GM23338 (cell line): ENCODE measurements at regions not wholly inside any gene's neighbourhood (a gene's known extent, or its start where the extent isn't known, plus 50 kb on each side); places are given as distances from the start of the nearest gene placed in this dataset.

Source experiments
- ATAC-seq: fragments of 200-7000 bp; cut with Tn5 transposase; 3 replicates; pipeline ENCODE4 v1.9.1; 2020
- DNase-seq: peaks from one replicate; pipeline ENCODE4 v3.0.0-alpha.2; 2015; ENCODE audit warnings: low spot score
- H2AFZ ChIP-seq: fragments of 200-600 bp; sonication (generic); 2 replicates; pipeline ENCODE4 v1.8.0; 2016; ENCODE audit warnings: antibody characterized with exemption, mild to moderate bottlenecking, moderate library complexity
- H3F3A ChIP-seq: fragments of 200-600 bp; sonication (generic); replicated peaks from 2 replicates; pipeline ENCODE4 v1.8.0; 2017; ENCODE audit warnings: antibody characterized with exemption, mixed run types, low read depth
- H3K27ac ChIP-seq: fragments of 200-600 bp; sonication (generic); 2 replicates; pipeline ENCODE4 v1.6.1; 2016; ENCODE audit warnings: low read depth
- H3K27me3 ChIP-seq: fragments of 200-600 bp; sonication (generic); 2 replicates; pipeline ENCODE4 v1.8.0; 2016; ENCODE audit warnings: mild to moderate bottlenecking, mixed run types, moderate library complexity; ENCODE audit not compliant: insufficient read depth
- H3K36me3 ChIP-seq: fragments of 200-600 bp; sonication (generic); 2 replicates; pipeline ENCODE4 v1.8.0; 2016; ENCODE audit warnings: mild to moderate bottlenecking; ENCODE audit not compliant: insufficient read depth
- H3K4me1 ChIP-seq: fragments of 200-600 bp; sonication (generic); 2 replicates; pipeline ENCODE4 v1.8.0; 2016; ENCODE audit warnings: mild to moderate bottlenecking, moderate library complexity; ENCODE audit not compliant: insufficient read depth
- H3K4me2 ChIP-seq: fragments of 200-600 bp; sonication (generic); 2 replicates; pipeline ENCODE4 v1.7.1; 2017; ENCODE audit warnings: mixed run types
- H3K4me3 ChIP-seq: fragments of 200-600 bp; sonication (generic); 2 replicates; pipeline ENCODE4 v1.6.1; 2016; ENCODE audit warnings: mixed run types
- H3K79me2 ChIP-seq: fragments of 200-600 bp; sonication (generic); replicated peaks from 2 replicates; pipeline ENCODE4 v1.8.0; 2017; ENCODE audit warnings: mild to moderate bottlenecking; ENCODE audit not compliant: insufficient read depth
- H3K9me2 ChIP-seq: fragments of 200-600 bp; sonication (generic); 2 replicates; pipeline ENCODE4 v1.8.0; 2017; ENCODE audit not compliant: insufficient read depth
- H4K20me1 ChIP-seq: fragments of 200-600 bp; sonication (generic); replicated peaks from 2 replicates; pipeline ENCODE4 v1.8.0; 2017; ENCODE audit warnings: mild to moderate bottlenecking; ENCODE audit not compliant: insufficient read depth
- H3K27ac Mint-ChIP-seq: 2 replicates; pipeline ENCODE4 v1.8.0; 2020; ENCODE audit warnings: inconsistent platforms, mild to moderate bottlenecking, moderate library complexity, mixed read lengths
- H3K27me3 Mint-ChIP-seq: 3 replicates; pipeline ENCODE4 v1.8.0; 2022; ENCODE audit warnings: low read depth, mild to moderate bottlenecking, moderate library complexity, mixed read lengths, inconsistent platforms; ENCODE audit not compliant: insufficient read depth, poor library complexity
- H3K36me3 Mint-ChIP-seq: 3 replicates; pipeline ENCODE4 v1.8.0; 2021; ENCODE audit warnings: low read depth, mild to moderate bottlenecking, inconsistent platforms, moderate library complexity, mixed read lengths
- H3K4me1 Mint-ChIP-seq: 3 replicates; pipeline ENCODE4 v1.8.0; 2020; ENCODE audit warnings: mild to moderate bottlenecking, inconsistent platforms, mixed read lengths
- H3K4me3 Mint-ChIP-seq: 3 replicates; pipeline ENCODE4 v1.8.0; 2021; ENCODE audit warnings: moderate library complexity, mild to moderate bottlenecking, inconsistent platforms, mixed read lengths
- H3K9me3 Mint-ChIP-seq: 3 replicates; pipeline ENCODE4 v1.8.0; 2020; ENCODE audit warnings: moderate library complexity, mild to moderate bottlenecking, inconsistent platforms, mixed read lengths
- CREB1 ChIP-seq: fragments of 250-450 bp; sonication (Bioruptor Pico); IDR thresholded peaks from 2 replicates; pipeline ENCODE4 v1.5.0; 2020; ENCODE audit warnings: low read depth, mild to moderate bottlenecking, moderate library complexity
- CTCF ChIP-seq, 2 experiments: fragments of 200-600 bp in 1 of 2; sonication (generic) in 1 of 2; conservative IDR thresholded peaks; 2 replicates each; pipeline versions ENCODE4 v1.5.1 to v1.6.1; 2016 to 2017; ENCODE audit warnings: antibody characterized with exemption in 2 of 2, low read depth in 2 of 2, mild to moderate bottlenecking in 2 of 2, moderate library complexity in 1 of 2
- ETS1 ChIP-seq: IDR thresholded peaks from 2 replicates; pipeline ENCODE4 v1.6.1; 2016; ENCODE audit warnings: antibody characterized with exemption
- EZH2 ChIP-seq: fragments of 200-600 bp; sonication (generic); IDR thresholded peaks from one replicate; pipeline ENCODE4 v1.8.0; 2017; ENCODE audit warnings: antibody characterized with exemption, mild to moderate bottlenecking, low read depth; ENCODE audit not compliant: unreplicated experiment
- EZH2phosphoT487 ChIP-seq: fragments of 200-600 bp; sonication (generic); IDR thresholded peaks from one replicate; pipeline ENCODE4 v1.8.1; 2018; ENCODE audit warnings: antibody characterized with exemption; ENCODE audit not compliant: unreplicated experiment
- JUNB ChIP-seq: IDR thresholded peaks from one replicate; pipeline ENCODE4 v1.6.1; 2016; ENCODE audit warnings: antibody characterized with exemption; ENCODE audit not compliant: unreplicated experiment
- NANOG ChIP-seq: IDR thresholded peaks from 2 replicates; pipeline ENCODE4 v1.6.1; 2016; ENCODE audit warnings: antibody characterized with exemption, borderline replicate concordance
- ZNF114 ChIP-seq: fragments of 250-450 bp; sonication (Bioruptor Pico); IDR thresholded peaks from 2 replicates; pipeline ENCODE4 v1.5.0; 2020; ENCODE audit warnings: mild to moderate bottlenecking, moderate library complexity
- ZNF331 ChIP-seq: fragments of 250-450 bp; sonication (Bioruptor Pico); IDR thresholded peaks from 2 replicates; pipeline ENCODE4 v1.5.0; 2020; ENCODE audit warnings: low read depth, mild to moderate bottlenecking, moderate library complexity
- ZNF462 ChIP-seq: fragments of 250-450 bp; sonication (Bioruptor Pico); IDR thresholded peaks from 2 replicates; pipeline ENCODE4 v1.5.0; 2020; ENCODE audit warnings: mild to moderate bottlenecking, moderate library complexity

- Histone ChIP-seq H4K20me1 (no peaks in the 10 kb centered on the region), H3K36me3 (no peaks in the 10 kb centered on the region), H3K4me2 (no peak overlapping the region), H3K27ac (no peak overlapping the region), H3K4me3 (no peak overlapping the region), H3K79me2 (no peaks in the 10 kb centered on the region), H3F3A (no peaks in the 10 kb centered on the region), H3K4me1 (no peaks in the 10 kb centered on the region), H3K27me3 (no peaks in the 10 kb centered on the region), H2AFZ (no peak overlapping the region), H3K9me2 (peaks cover 3% of the 10 kb centered on the region)
- H3K27me3 Mint-ChIP-seq = no peaks in the 10 kb centered on the region
- TF ChIP-seq NANOG (no peak), CTCF (conservative IDR thresholded peaks at IDR 0.05; ENCODE audit: low read depth in 2 of 2) (no peak), ZNF331 (no peak)
- H3K4me3 Mint-ChIP-seq = no peak overlapping the region
- ATAC-seq = no peak
- H3K4me1 Mint-ChIP-seq = peaks cover 3% of the 10 kb centered on the region; the same call in 1 of the 3 replicates
- no peaks in the 10 kb centered on the region for H3K36me3 Mint-ChIP-seq
- no peaks in the 10 kb centered on the region; the same call in 2 of the 3 replicates for H3K9me3 Mint-ChIP-seq
- no peak overlapping the region for H3K27ac Mint-ChIP-seq
- DNase-seq = no peak
Observed at GRCh38 chr5:121285801-121286521, 565.7 kb upstream of the FTMT start.

GRCh38 chr5:121288781-121289180, 562.9 kb upstream of the FTMT start:
- Mint-ChIP-seq H3K4me1 (no peaks in the 10 kb centered on the region), H3K27ac (no peak overlapping the region), H3K36me3 (no peaks in the 10 kb centered on the region), H3K9me3 (no peaks in the 10 kb centered on the region; the same call in 2 of the 3 replicates), H3K4me3 (no peak overlapping the region), H3K27me3 (no peaks in the 10 kb centered on the region)
- Histone ChIP-seq H4K20me1 (no peaks in the 10 kb centered on the region), H3K4me2 (no peak overlapping the region), H3K4me1 (no peaks in the 10 kb centered on the region), H3F3A (no peaks in the 10 kb centered on the region), H3K9me2 (no peaks in the 10 kb centered on the region), H2AFZ (no peak overlapping the region), H3K27me3 (no peaks in the 10 kb centered on the region), H3K4me3 (no peak overlapping the region), H3K79me2 (no peaks in the 10 kb centered on the region), H3K27ac (no peak overlapping the region), H3K36me3 (no peaks in the 10 kb centered on the region)
- no peak for DNase-seq
- no peak for ATAC-seq
- no peak for TF ChIP-seq ZNF462 (CRISPR knock-in tag)
- TF ChIP-seq EZH2phosphoT487 = no peak
- no peak for TF ChIP-seq ZNF331
- TF ChIP-seq EZH2 = no peak
- no peak for TF ChIP-seq ZNF114 (CRISPR knock-in tag)
- TF ChIP-seq JUNB = no peak
- TF ChIP-seq CTCF (conservative IDR thresholded peaks at IDR 0.05; ENCODE audit: low read depth in 2 of 2) = no peak
- no peak for TF ChIP-seq CREB1 (CRISPR knock-in tag)
- no peak for TF ChIP-seq ETS1
